WERI-Rb-1 (cell line): ENCODE measurements at regions not wholly inside any gene's neighbourhood (a gene's known extent, or its start where the extent isn't known, plus 50 kb on each side); places are given as distances from the start of the nearest gene placed in this dataset.

Source experiments
- DNase-seq: peaks from one replicate; pipeline ENCODE4 v3.0.0-alpha.2; 2020
- H3K27ac ChIP-seq: fragments of 250-450 bp; sonication (Bioruptor Pico); 2 replicates; pipeline ENCODE4 v1.5.1; 2020; ENCODE audit warnings: mild to moderate bottlenecking, moderate library complexity
- H3K27me3 ChIP-seq: fragments of 250-450 bp; sonication (Bioruptor Pico); 2 replicates; pipeline ENCODE4 v1.5.1; 2021; ENCODE audit warnings: mild to moderate bottlenecking, low read depth, moderate library complexity; ENCODE audit not compliant: insufficient read depth, severe bottlenecking
- H3K36me3 ChIP-seq: fragments of 250-450 bp; sonication (Bioruptor Pico); 2 replicates; pipeline ENCODE4 v1.5.1; 2020; ENCODE audit warnings: mild to moderate bottlenecking, moderate library complexity
- H3K4me3 ChIP-seq: 2 replicates; pipeline ENCODE4 v1.5.1; 2011; ENCODE audit warnings: low read depth, mild to moderate bottlenecking, control low read depth, low read length
- H3K9me3 ChIP-seq: fragments of 250-450 bp; sonication (Bioruptor Pico); 2 replicates; pipeline ENCODE4 v1.5.1; 2021; ENCODE audit warnings: mild to moderate bottlenecking, moderate library complexity; ENCODE audit not compliant: severe bottlenecking
- TF ChIP-seq, protein P1 (sequence below): IDR thresholded peaks from 2 replicates; pipeline ENCODE4 v1.5.1; 2011; ENCODE audit warnings: low read depth, mild to moderate bottlenecking, control low read depth, inconsistent platforms, low read length

DNA sequence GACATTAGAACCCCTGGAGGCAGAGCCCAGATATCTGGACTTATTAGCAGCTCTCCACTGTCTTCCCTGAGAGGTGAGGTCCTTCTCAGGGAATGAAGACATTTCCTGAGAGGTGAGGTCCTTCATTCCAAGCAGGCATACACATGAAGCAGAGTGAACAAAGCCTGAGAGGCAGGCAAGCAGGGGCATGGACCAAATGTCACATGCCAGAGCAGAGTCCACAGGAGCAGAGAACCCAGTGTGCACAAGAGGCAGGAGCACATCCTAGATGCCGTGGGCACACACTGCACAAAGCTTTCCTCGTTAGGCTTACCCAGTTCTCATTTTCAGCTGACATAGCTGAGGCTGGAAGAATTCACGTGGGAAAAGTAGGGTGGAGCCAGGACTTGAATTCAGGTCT, 759.9 kb upstream of the HS6ST1 start:
- TF ChIP-seq, protein P1, sequence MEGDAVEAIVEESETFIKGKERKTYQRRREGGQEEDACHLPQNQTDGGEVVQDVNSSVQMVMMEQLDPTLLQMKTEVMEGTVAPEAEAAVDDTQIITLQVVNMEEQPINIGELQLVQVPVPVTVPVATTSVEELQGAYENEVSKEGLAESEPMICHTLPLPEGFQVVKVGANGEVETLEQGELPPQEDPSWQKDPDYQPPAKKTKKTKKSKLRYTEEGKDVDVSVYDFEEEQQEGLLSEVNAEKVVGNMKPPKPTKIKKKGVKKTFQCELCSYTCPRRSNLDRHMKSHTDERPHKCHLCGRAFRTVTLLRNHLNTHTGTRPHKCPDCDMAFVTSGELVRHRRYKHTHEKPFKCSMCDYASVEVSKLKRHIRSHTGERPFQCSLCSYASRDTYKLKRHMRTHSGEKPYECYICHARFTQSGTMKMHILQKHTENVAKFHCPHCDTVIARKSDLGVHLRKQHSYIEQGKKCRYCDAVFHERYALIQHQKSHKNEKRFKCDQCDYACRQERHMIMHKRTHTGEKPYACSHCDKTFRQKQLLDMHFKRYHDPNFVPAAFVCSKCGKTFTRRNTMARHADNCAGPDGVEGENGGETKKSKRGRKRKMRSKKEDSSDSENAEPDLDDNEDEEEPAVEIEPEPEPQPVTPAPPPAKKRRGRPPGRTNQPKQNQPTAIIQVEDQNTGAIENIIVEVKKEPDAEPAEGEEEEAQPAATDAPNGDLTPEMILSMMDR, result no peak
- Histone ChIP-seq H3K9me3 (no peaks in the 10 kb centered on the region), H3K27me3 (no peaks in the 10 kb centered on the region), H3K27ac (no peak overlapping the region), H3K4me3 (no peak overlapping the region), H3K36me3 (no peaks in the 10 kb centered on the region)
- no peak for DNase-seq

DNA sequence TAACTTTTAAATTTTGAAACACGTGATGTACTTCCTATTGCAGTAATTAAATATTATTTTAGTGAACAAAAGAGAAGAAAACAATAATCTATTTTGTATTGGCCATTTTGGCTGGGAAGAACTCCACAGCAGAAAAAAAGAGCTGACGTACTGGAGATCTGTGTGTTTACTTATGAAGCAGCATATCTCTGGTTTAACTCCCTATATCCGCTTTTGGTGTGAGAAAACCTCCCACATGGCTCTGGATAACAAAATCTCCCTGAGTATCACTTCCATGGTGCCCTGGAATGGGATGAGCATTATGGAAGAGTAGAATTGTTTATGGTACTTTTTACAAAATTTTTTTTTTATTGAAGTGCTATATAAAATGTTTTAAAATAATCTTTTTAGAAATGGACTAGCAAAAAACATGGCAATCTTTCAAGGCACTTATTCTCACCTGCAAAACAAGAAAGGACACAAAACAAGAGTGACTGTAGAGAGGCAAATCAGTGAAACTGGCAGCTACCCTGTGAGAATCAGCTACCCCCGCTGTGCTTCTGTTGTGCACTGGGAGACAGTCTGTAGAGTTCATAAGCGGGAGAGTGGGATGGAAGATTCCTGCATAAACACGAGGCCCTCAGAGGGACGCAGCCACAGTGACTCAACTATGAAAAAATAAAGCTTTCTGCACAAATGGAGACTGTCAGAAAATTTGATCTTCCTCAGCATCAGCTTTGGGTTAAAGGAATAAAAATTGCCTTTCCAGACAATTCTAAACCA, 762.2 kb upstream of the HS6ST1 start:
- no peak overlapping the region for H3K27ac ChIP-seq
- no peaks in the 10 kb centered on the region for H3K36me3 ChIP-seq
- no peak overlapping the region for H3K4me3 ChIP-seq
- H3K9me3 ChIP-seq, result no peaks in the 10 kb centered on the region
- DNase-seq, result no peak
- TF ChIP-seq, protein P1, result no peak
- no peaks in the 10 kb centered on the region for H3K27me3 ChIP-seq

DNA sequence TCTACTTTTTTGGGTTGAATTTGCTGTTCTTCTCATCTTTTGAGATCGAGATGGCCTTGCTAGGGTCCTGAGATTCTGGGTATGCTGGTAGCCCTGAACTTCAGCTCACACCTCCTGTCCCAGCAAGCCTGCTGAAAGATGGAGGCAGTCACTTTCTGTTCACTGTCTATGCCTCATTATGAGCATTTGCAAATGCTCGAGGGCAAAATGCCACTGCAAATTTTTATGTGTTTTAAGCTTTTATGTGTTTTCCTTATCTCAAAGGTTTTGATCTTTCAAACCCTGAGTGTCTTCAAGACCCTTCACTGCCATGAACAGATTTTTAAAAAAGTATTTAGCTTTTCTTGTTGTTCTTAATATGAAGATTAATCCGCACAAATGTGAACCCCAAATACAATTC, 766.7 kb upstream of the HS6ST1 start:
- no peak for DNase-seq
- H3K27me3 ChIP-seq, result no peaks in the 10 kb centered on the region
- H3K36me3 ChIP-seq, result no peaks in the 10 kb centered on the region
- no peak overlapping the region for H3K27ac ChIP-seq
- no peak overlapping the region for H3K4me3 ChIP-seq
- TF ChIP-seq, protein P1, result no peak
- H3K9me3 ChIP-seq, result no peaks in the 10 kb centered on the region

DNA sequence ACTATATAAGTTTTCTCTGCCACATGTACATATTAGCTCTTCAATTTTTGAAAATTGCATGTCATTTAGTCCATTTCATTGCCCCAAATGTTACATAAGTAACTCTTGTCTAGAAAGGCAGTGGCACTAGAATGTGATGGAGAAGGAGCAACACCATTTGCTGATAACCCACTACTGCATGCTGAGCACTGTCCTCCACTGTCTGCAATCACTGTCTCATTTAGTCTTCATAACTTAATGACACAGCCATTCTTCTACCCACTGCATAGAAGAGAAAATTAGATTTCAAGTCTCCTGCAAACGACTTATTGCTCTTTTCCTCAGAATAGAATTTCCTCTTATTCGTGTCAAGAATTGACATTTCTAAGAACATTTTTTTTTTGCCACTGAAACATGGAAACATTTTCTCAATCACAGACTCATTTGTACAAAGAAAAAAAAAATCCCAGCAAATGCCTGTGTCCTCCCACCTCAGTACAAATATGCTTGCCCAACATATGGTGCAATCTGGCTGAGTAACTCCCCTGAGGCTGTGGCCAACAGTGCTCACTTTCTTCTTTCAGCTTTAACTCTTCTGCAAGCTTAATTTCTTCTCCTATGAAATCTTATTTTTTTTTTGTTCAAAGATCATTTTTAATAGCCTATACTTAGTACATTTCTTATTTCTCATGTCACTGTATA, 768.6 kb upstream of the HS6ST1 start:
- no peak overlapping the region for H3K4me3 ChIP-seq
- H3K9me3 ChIP-seq, result no peaks in the 10 kb centered on the region
- no peak overlapping the region for H3K27ac ChIP-seq
- no peaks in the 10 kb centered on the region for H3K27me3 ChIP-seq
- DNase-seq, result no peak
- H3K36me3 ChIP-seq, result no peaks in the 10 kb centered on the region
- TF ChIP-seq, protein P1, result no peak

DNA sequence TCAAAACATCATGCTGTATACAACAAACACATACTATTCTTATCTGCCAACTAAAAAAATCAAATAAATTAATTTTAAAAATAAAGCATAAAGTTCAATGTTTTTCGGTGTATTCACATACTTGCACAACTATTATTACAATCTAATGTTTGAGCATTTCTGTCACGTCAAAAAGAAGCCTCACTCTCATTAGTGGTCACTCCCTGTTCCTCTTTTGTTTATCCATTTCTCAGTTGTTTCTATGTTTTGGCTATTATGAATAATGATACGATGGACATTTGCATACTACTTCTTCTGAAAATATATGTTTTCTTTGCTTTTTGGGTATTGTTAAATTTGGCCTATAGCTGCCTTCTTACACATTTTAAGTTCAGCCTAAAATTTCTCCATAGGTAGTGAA, 773.0 kb upstream of the HS6ST1 start:
- Histone ChIP-seq H3K4me3 (no peak overlapping the region), H3K36me3 (no peaks in the 10 kb centered on the region), H3K27me3 (no peaks in the 10 kb centered on the region), H3K9me3 (no peaks in the 10 kb centered on the region), H3K27ac (no peak overlapping the region)
- TF ChIP-seq, protein P1, result no peak
- DNase-seq, result no peak
